LNCaP clone FGC (cell line): ENCODE measurements at regions not wholly inside any gene's neighbourhood (a gene's known extent, or its start where the extent isn't known, plus 50 kb on each side); places are given as distances from the start of the nearest gene placed in this dataset.
"Not testable (repeated sequence)": the region's sequence is repeated elsewhere in the genome, so short reads cannot be mapped to it uniquely, and the experiment has no call there.

Experiments used
- DNase-seq: peaks from one replicate; pipeline ENCODE4 v3.0.0-alpha.2; 2011; ENCODE audit warnings: low read depth
- H3K4me3 ChIP-seq: 2 replicates; pipeline ENCODE4 v1.5.1; 2011; ENCODE audit warnings: mild to moderate bottlenecking, low read depth, low read length, control low read depth
- TF ChIP-seq, protein P1 (sequence below): IDR thresholded peaks from 2 replicates; pipeline ENCODE4 v1.5.1; 2012; ENCODE audit warnings: mild to moderate bottlenecking; ENCODE audit not compliant: control insufficient read depth, insufficient read depth; ENCODE audit errors: extremely low read depth

DNA sequence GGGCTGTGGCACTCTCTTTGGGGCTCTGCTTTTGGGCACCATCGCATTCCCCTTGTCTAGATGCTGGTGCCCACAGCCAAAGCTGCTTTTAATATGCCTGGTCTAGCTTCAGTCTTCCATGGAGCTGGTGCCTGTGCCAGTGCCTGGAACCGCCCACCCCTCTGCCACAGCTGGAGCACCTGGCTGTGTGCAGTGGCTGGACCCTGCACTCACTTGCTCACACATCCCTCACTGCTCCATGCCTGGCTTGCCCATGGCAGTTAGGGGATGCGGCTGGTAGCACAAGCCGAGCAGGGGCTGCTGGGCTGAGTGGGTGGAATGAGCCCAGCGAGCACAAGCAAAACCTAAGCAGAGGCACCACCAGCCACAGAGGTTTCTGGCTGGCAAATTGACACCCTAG, 1145.9 kb upstream of the LRRTM3 start:
- no peak for DNase-seq
- TF ChIP-seq, protein P1, sequence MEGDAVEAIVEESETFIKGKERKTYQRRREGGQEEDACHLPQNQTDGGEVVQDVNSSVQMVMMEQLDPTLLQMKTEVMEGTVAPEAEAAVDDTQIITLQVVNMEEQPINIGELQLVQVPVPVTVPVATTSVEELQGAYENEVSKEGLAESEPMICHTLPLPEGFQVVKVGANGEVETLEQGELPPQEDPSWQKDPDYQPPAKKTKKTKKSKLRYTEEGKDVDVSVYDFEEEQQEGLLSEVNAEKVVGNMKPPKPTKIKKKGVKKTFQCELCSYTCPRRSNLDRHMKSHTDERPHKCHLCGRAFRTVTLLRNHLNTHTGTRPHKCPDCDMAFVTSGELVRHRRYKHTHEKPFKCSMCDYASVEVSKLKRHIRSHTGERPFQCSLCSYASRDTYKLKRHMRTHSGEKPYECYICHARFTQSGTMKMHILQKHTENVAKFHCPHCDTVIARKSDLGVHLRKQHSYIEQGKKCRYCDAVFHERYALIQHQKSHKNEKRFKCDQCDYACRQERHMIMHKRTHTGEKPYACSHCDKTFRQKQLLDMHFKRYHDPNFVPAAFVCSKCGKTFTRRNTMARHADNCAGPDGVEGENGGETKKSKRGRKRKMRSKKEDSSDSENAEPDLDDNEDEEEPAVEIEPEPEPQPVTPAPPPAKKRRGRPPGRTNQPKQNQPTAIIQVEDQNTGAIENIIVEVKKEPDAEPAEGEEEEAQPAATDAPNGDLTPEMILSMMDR, result no peak
- no peak overlapping the region for H3K4me3 ChIP-seq

- no peak for DNase-seq
- H3K4me3 ChIP-seq, result no peak overlapping the region
- TF ChIP-seq, protein P1, result no peak
Measured at GRCh38 chr10:65786279-65786678, 1139.6 kb upstream of the LRRTM3 start.

DNA sequence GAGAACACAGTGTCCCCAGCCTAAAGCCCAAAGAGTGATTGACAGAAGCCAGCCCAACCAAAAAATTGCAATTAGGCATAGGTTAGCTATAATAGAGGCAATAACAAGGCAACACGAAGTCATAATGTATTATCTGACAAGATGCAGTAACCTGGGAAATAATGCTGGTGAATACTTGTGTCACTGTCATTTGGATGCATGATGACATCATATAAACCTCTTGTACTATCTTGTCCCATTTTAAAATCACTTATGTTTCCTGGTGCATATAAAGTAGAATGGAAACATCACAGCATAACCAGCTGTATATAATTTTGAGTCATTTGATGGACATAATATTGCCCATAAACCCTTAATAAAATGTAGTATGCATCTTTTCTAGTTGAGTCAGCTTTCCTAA, 1138.3 kb upstream of the LRRTM3 start:
- H3K4me3 ChIP-seq, result no peak overlapping the region
- DNase-seq, result no peak
- TF ChIP-seq, protein P1, result no peak

DNA sequence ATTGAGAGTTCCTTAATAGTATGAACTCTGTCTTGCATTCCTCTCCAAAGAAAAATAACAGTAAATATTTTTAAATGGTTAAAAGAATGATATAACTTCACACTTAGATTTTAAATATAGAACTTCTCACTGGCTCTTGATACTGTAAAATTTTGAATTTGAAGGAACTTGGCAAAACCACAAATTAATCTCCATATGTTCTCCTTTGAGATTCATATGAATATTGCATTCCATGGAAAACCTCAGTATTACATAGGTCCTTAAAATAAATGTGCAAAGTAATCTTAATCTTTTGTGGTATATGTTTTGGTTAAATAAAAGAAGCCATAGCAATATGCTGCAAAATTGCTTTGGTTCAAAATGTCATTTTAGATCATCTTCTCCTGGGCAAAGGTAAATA, 1137.6 kb upstream of the LRRTM3 start:
- DNase-seq, result no peak
- TF ChIP-seq, protein P1, result no peak
- H3K4me3 ChIP-seq, result no peak overlapping the region

DNA sequence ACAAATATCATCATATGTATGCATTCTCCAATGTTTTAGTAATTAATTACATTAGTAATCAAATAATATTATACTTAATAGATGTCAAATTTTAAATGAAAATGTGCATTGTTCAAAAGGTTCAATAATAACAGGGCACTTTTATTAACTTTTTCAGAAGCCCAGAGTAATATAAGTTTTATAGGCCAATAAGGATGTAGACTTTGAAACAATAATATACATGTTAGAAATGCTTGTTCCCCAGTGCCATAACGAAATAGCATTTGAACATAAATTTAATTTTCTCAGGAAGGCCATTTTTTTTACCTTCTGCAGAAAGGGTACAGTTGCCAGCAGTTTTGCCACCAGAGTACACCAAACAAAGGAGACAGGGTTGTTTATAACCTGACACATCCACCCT, 1133.9 kb upstream of the LRRTM3 start:
- TF ChIP-seq, protein P1, result no peak
- no peak overlapping the region for H3K4me3 ChIP-seq
- DNase-seq, result no peak

- DNase-seq, result peak; percentile 61
- H3K4me3 ChIP-seq, result no peak overlapping the region
- TF ChIP-seq, protein P1, result no peak
Measured at GRCh38 chr10:65793738-65794425, 1132.0 kb upstream of the LRRTM3 start.

- DNase-seq, H3K4me3 ChIP-seq: not testable (repeated sequence)
Measured at GRCh38 chr10:65794861-65795260, 1131.0 kb upstream of the LRRTM3 start.
